GM18907 (cell line): ENCODE measurements at regions not wholly inside any gene's neighbourhood (a gene's known extent, or its start where the extent isn't known, plus 50 kb on each side); places are given as distances from the start of the nearest gene placed in this dataset.

ENCODE experiments used
- ATAC-seq: cut with Tn5 transposase; IDR thresholded peaks from one replicate; pipeline ENCODE4 v1.9.1; 2021; ENCODE audit warnings: mild to moderate bottlenecking, moderate library complexity; ENCODE audit not compliant: unreplicated experiment

DNA sequence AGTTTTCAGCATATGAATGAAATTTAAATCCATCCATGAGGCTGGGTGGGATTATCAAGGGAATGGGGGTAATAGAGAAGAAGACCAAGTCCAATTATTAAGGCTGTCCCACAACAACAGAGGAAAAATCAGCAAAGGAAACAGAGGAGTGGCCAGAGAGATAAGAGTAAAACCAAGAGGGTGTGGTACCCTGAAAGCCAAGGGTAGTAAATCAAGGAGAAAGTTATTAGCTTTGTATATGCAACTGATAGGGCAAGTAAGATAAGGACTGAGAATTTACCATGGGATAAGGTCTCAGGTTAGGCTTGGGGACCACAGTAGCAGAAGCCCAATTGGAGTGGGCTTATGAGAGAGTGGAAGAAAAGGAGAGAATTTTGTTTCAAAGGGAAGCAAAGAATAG, 134.5 kb downstream of the NUAK1 start:
- ATAC-seq: no peak

- no peak for ATAC-seq
Observed at GRCh38 chr12:106006382-106006781, 132.4 kb downstream of the NUAK1 start.

- no peak for ATAC-seq
Observed at GRCh38 chr12:106006940-106007339, 131.8 kb downstream of the NUAK1 start.

DNA sequence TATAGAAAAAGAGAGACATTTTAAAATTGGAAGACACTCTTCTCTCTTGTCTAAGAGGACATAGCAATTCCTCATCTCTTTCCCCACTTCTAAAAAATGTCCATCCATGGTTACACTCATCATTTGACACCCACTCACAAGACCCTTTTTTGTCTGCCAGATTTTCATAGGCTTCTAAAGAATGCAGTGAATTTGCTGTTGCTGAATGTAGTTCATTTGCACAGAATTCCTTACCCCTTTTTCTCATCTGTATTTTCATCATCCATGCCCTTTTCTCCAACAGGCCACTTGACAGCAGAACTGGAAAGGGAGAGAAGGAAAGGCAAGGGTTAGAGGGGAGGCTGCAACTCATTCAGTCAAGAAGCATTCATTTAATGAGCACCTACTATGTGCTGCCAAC, 128.0 kb downstream of the NUAK1 start:
- no peak for ATAC-seq
